ENCODE measurements at regions not wholly inside any gene's neighbourhood (a gene's known extent, or its start where the extent isn't known, plus 50 kb on each side); places are given as distances from the start of the nearest gene placed in this dataset.

DNA sequence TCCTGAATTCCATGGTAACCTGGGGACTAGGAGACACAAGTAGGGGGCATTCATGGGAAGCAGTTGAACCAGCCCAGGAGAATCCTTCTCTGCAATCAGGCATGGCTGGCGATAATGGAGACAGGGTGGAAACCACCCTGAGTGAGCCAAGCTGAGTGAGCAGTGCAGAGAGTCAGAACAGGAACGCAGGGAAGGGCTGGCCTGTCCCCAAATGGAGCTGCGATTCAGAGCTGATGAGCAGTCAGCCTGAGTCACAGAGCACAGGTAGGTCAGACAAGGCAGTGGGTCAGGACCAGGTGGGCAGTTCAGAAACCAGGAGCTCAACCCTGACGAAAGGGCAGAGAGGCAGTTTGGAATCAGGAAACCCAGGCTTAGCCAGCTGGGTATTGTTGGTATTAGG lies 129.0 kb downstream of the BTC start:
- no peak for DNase-seq (ENCODE audit: low read depth, low spot score)
- H3K4me3 ChIP-seq (ENCODE audit: low read length): no peak overlapping the region

DNA sequence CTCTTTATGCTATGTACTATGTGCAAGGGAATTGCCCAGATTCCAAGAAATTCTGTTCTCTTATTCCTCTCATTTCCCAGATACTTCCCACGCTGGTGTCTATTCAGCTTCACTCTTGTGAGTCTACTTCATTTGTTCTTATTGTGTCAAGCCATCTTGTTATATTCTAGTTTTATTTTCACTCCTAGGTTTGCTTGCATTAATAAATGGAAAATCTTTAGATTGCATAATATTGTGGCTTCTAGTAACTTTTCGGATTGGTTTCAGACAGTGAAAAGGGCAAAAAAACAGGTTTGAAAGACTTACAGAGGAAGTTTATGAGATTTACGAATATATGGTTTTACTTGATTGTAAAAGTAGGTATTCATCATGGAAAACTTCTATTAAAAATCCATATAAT lies 128.4 kb downstream of the BTC start:
- no peak for DNase-seq (ENCODE audit: low read depth, low spot score)
- no peak overlapping the region for H3K4me3 ChIP-seq (ENCODE audit: low read length)

DNA sequence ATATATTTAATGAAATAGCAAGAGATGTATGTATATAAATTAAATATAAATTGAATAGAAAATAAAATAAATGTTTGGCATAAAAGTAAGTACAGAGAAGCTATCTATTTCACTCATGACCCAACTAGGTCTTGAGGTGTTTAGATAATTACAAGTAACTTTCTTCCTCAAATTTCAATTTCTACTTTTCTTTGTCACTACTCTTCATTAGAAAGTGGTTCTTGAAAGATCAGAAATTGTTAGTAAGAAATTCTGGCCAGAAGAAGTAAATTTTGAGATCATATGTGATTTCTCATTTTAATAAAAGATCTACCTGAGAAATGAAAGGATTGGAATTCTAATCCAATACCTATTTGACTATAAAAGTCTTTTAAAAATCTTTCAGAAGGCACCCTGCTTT lies 126.9 kb downstream of the BTC start:
- no peak for DNase-seq (ENCODE audit: low read depth, low spot score)
- H3K4me3 ChIP-seq (ENCODE audit: low read length): no peak overlapping the region

DNA sequence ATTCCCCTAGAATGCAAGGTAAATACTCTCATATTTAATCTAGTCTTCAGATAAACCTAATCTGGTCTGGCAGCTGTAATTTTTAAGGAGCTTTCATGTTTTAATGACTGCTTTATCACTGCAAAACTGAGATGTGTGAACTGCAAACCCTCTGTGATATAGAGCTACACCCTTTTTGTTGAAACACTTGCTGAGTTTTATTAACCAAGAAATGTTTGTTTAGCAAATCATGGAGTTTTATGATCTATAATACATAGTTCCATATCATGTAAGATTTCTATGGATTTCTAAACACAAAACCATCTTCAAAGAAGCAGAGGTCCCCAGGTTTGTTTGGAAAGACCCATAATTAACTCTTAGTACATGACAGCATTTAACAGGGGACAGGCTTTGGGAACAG lies 126.4 kb downstream of the BTC start:
- no peak for DNase-seq (ENCODE audit: low read depth, low spot score)
- H3K4me3 ChIP-seq (ENCODE audit: low read length): no peak overlapping the region

DNA sequence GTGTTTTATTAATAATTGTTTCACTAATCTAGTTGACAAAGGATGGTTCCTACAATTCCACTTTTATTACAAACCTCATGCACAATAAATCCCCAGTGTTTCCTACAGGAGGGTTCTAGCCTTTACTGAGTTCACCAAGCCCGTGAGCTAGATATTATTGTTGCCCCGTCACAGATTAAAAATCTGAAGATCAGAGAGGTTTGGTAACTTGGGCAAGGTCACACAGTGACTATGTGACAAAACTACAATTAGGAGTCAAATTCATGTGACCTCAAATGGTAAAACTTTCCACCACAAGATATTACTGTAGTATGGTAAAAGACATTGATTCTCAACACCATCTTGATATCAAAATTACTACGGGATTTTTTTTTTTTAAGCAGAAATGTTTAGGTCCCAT lies 124.6 kb downstream of the BTC start:
- no peak for DNase-seq (ENCODE audit: low read depth, low spot score)
- no peak overlapping the region for H3K4me3 ChIP-seq (ENCODE audit: low read length)

DNA sequence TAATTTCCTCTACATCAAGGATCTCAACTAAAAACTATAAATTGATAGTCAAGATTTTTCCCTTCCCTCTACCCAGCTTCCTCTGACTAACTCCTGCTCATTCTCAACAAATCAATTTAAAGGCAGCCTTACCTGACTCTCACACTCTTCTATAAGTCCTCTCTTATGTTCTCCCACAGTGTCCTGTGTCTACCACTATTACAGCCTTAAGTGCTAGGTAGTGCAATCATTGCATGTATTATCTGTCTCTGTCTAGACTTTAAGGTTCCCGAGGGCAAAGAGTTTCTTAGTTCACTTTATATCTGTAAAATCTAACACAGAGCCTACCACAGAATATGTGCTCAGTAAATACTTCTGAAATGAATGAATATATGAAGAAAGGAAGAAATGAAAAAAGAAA lies 123.7 kb downstream of the BTC start:
- H3K4me3 ChIP-seq (ENCODE audit: low read length): no peak overlapping the region
- DNase-seq (ENCODE audit: low read depth, low spot score): no peak

DNA sequence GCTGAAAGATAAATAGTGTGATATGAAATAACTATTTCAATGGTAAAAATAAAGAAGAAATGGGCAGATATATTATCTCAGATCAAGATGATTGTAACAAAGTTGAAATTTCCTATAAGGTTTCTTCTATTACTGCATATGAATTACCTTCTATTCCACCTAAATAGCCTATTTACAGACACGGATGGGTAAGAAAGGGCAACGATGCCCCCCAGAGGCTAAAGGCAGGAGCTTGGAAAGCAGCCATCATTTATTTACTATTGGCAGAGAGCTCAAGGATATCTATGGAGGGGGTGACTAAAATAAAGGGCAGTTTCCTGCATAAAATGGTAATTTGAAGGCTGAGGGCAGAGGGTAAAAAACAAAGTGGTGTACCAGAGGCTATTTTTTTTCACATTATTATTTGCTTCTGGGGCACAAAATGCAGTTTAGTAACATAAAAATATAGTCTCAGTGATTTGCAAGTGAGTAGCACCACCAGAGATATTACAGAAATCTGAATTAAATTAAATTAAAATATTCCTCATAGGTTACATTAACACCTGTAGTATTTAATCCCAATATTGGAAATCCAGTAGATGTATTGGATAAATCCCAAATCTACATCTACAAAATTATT lies 123.1 kb downstream of the BTC start:
- peak; percentile 43 for DNase-seq (ENCODE audit: low read depth, low spot score)
- no peak overlapping the region for H3K4me3 ChIP-seq (ENCODE audit: low read length)

DNA sequence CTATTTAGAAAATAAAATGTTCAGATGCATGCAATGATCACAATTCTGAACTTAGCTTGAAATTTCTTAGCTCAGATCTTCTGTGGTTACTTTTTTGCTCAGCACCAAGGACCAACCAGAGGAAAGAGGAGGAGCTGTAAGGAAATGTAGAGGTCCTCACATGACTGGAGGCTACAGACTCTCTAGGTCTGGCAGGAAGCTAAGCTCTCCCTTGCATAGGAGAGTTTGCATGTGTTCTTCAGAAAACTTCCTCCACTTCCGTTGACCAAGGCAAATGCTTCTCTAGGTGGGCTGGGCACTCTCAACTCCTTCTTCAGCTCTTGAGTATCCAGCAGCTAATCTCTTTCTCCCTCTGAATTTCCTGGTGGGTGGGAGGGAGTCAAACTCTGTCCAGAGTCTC lies 119.6 kb downstream of the BTC start:
- no peak overlapping the region for H3K4me3 ChIP-seq (ENCODE audit: low read length)
- DNase-seq (ENCODE audit: low read depth, low spot score): peak; percentile 4

DNA sequence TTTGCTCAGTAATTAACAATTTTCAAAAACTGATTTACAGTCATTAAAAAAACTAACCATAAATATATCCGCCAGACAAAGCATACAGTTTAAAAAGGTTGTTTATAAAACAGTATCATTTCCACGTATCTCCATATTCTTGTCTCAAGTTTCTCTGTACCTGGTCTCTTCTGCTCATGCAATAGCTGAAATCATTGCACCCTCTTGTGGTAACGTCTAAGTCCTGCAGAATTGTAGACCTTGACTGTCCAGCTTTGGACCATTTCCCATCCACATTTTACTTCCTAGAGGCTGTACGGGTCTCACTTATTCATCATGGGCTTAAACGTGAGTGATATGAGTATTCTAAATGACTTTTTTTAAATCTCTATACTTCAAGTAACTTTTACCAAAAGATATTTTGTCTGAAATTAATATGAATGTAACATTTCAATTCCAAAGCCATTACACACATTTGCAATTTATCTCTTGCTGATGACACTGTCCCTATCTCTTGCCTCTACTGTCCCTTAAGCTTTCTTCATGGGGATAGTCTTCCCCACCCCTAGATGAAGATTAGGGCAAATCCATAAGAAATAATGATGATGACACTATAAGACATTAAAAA lies 118.5 kb downstream of the BTC start:
- peak; percentile 25 for DNase-seq (ENCODE audit: low read depth, low spot score)
- H3K4me3 ChIP-seq (ENCODE audit: low read length): no peak overlapping the region

DNA sequence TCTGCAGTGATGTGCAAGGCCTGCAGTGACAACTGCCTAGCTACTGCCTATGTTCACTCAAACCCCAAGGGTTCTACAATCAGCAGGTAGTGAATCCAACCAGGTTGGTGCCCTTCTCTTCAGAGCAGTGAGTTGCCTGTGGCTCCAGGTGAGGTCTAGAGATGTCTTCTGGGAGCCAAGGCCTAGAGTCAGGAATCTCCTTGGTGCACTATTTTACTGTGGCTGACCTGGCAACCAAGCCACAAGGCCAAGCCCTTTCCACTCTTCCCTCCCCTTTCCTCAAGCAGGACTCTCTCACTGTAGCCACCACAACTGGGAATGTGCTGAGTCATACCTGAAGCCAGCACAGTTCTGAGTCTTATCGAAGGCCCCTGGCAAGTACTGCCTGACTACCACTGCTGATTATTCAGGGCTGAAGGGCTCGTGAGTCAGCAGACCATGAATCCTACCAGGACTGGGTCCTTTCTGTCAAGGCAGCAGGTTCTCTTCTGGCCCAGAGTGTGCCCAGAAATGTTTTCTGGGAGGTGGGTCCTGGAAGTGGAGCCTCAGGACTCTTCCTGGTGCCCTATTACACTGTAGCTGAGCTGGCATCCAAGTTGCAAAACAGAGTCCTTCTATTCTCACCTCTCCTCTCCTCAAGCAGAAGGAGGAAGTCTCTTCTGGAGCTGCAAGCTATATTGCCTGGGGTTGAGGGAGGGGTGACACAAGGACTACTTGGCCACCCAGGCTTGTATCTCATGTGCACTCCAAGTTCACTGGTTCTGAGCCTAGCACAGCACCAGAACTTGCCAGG lies 111.6 kb downstream of the BTC start:
- no peak for DNase-seq (ENCODE audit: low read depth, low spot score)
- H3K4me3 ChIP-seq (ENCODE audit: low read length): no peak overlapping the region

DNA sequence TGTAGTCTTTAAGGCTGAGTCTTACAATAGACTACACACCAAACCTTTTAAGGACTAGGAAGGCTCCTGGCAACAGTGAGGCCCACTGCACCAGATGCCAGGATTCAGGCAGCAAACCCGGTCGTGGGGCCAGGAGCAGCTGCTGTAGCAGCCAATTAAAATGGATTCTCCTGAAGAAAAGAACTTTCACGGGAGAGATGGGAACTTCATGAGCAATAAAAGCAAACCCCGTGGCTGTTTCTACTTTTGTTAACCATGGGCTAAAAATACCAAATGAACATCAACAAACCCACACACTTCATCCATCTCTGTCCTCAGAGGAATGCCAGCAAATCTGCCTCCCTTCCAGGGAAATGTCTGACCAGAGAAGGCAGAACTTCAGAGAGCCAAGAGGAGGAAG lies 101.4 kb downstream of the BTC start:
- DNase-seq (ENCODE audit: low read depth, low spot score): no peak
- no peak overlapping the region for H3K4me3 ChIP-seq (ENCODE audit: low read length)

Data from Jurkat, Clone E6-1 (cell line).